ENCODE measurements at regions not wholly inside any gene's neighbourhood (a gene's known extent, or its start where the extent isn't known, plus 50 kb on each side); places are given as distances from the start of the nearest gene placed in this dataset.

GRCh38 chr11:91805293-91805692 lies 419.3 kb upstream of the FAT3 start:
- no peaks in the 10 kb centered on the region for H3K79me2 ChIP-seq (ENCODE audit: control insufficient read depth, insufficient read depth, low read length)
- no peak overlapping the region for H3K4me3 ChIP-seq (ENCODE audit: control extremely low read depth in 1 of 5, extremely low read depth in 1 of 5, insufficient read depth in 1 of 5, low read depth in 2 of 5, low read length in 4 of 5)
- Mint-ChIP-seq H3K9me3 (ENCODE audit: insufficient read depth) (peaks cover 10% of the 10 kb centered on the region), H3K27ac (no peak overlapping the region), H3K27me3 (no peaks in the 10 kb centered on the region), H3K4me1 (no peaks in the 10 kb centered on the region), H3K4me3 (no peak overlapping the region)
- ChIA-PET POLR2A (no interaction called here), CTCF (no interaction called here)
- TF ChIP-seq EZH2 (IDR thresholded peaks at IDR 0.05; ENCODE audit: borderline replicate concordance, insufficient read depth, low read depth, low read length, poor library complexity, severe bottlenecking): no peak
- TF ChIP-seq CTCF (IDR thresholded peaks at IDR 0.05): no peak
- intact Hi-C loops (cut with micrococcal nuclease): no loop called here
- DNase-seq (no peak), ATAC-seq (ENCODE audit: low read depth) (no peak)
- no peaks in the 10 kb centered on the region for H3K27me3 ChIP-seq (replicated peaks in 1 of 4; ENCODE audit: control extremely low read depth in 1 of 4, control insufficient read depth in 3 of 4, insufficient read depth in 4 of 4, low read length in 3 of 4)
- H3K4me2 ChIP-seq (replicated peaks; ENCODE audit: low read depth, low read length, poor library complexity, severe bottlenecking): no peak overlapping the region
- peaks cover 0 to 2% (median 0%) of the 10 kb centered on the region in 3 donors for H3K9me3 ChIP-seq (ENCODE audit: control extremely low read depth in 1 of 3, control insufficient read depth in 2 of 3, insufficient read depth in 1 of 3, low read length in 2 of 3)
- H3K36me3 ChIP-seq (replicated peaks in 1 of 2; ENCODE audit: control extremely low read depth in 1 of 2, control insufficient read depth in 1 of 2, extremely low read depth in 1 of 2, insufficient read depth in 2 of 2, low read length in 1 of 2): no peaks in the 10 kb centered on the region
- no peak overlapping the region for H2AFZ ChIP-seq (ENCODE audit: insufficient read depth, low read depth, low read length, poor library complexity, severe bottlenecking)
- H3K4me1 ChIP-seq (ENCODE audit: control insufficient read depth in 2 of 2, insufficient read depth in 2 of 2, low read length in 2 of 2): no peaks in the 10 kb centered on the region
- H4K20me1 ChIP-seq (ENCODE audit: control insufficient read depth, insufficient read depth, low read length, poor library complexity, severe bottlenecking): no peaks in the 10 kb centered on the region
- H3K9ac ChIP-seq (ENCODE audit: low read length): no peak overlapping the region
- no CpG with 5 or more reads among the region's 1 CpG for WGBS (ENCODE audit: insufficient coverage)
- no peak overlapping the region for H3K27ac ChIP-seq (ENCODE audit: low read length in 2 of 2)

- Histone ChIP-seq H2AFZ (ENCODE audit: insufficient read depth, low read depth, low read length, poor library complexity, severe bottlenecking) (no peak overlapping the region), H3K4me2 (replicated peaks; ENCODE audit: low read depth, low read length, poor library complexity, severe bottlenecking) (no peak overlapping the region), H3K36me3 (replicated peaks in 1 of 2; ENCODE audit: control extremely low read depth in 1 of 2, control insufficient read depth in 1 of 2, extremely low read depth in 1 of 2, insufficient read depth in 2 of 2, low read length in 1 of 2) (no peaks in the 10 kb centered on the region), H3K4me1 (ENCODE audit: control insufficient read depth in 2 of 2, insufficient read depth in 2 of 2, low read length in 2 of 2) (no peaks in the 10 kb centered on the region), H3K27me3 (replicated peaks in 1 of 4; ENCODE audit: control extremely low read depth in 1 of 4, control insufficient read depth in 3 of 4, insufficient read depth in 4 of 4, low read length in 3 of 4) (no peaks in the 10 kb centered on the region), H3K9me3 (ENCODE audit: control extremely low read depth in 1 of 3, control insufficient read depth in 2 of 3, insufficient read depth in 1 of 3, low read length in 2 of 3) (peaks cover 0 to 5% (median 0%) of the 10 kb centered on the region in 3 donors), H3K4me3 (ENCODE audit: control extremely low read depth in 1 of 5, extremely low read depth in 1 of 5, insufficient read depth in 1 of 5, low read depth in 2 of 5, low read length in 4 of 5) (no peak overlapping the region), H3K9ac (ENCODE audit: low read length) (no peak overlapping the region), H4K20me1 (ENCODE audit: control insufficient read depth, insufficient read depth, low read length, poor library complexity, severe bottlenecking) (no peaks in the 10 kb centered on the region), H3K27ac (ENCODE audit: low read length in 2 of 2) (no peak overlapping the region), H3K79me2 (ENCODE audit: control insufficient read depth, insufficient read depth, low read length) (no peaks in the 10 kb centered on the region)
- TF ChIP-seq CTCF (IDR thresholded peaks at IDR 0.05): no peak
- TF ChIP-seq EZH2 (IDR thresholded peaks at IDR 0.05; ENCODE audit: borderline replicate concordance, insufficient read depth, low read depth, low read length, poor library complexity, severe bottlenecking): no peak
- 57% methylated on average over 1 of the region's 1 CpG for WGBS (ENCODE audit: insufficient coverage)
- intact Hi-C loops (cut with micrococcal nuclease): no loop called here
- H3K9me3 Mint-ChIP-seq (ENCODE audit: insufficient read depth): peaks cover 10% of the 10 kb centered on the region
- POLR2A ChIA-PET: no interaction called here
- H3K4me1 Mint-ChIP-seq: no peaks in the 10 kb centered on the region
- H3K27me3 Mint-ChIP-seq: no peaks in the 10 kb centered on the region
- H3K4me3 Mint-ChIP-seq: no peak overlapping the region
- DNase-seq (no peak), ATAC-seq (ENCODE audit: low read depth) (no peak)
- CTCF ChIA-PET: no interaction called here
- no peak overlapping the region for H3K27ac Mint-ChIP-seq
Measured at GRCh38 chr11:91804042-91804441, 420.6 kb upstream of the FAT3 start.
